ENCODE measurements at regions not wholly inside any gene's neighbourhood (a gene's known extent, or its start where the extent isn't known, plus 50 kb on each side); places are given as distances from the start of the nearest gene placed in this dataset.

- TF ChIP-seq CTCF (IDR thresholded peaks at IDR 0.05; ENCODE audit: low read length) (no peak), EZH2 (optimal IDR thresholded peaks at IDR 0.05; ENCODE audit: low read depth, low read length) (no peak)
Observed at GRCh38 chr11:110921742-110922521, 209.7 kb upstream of the ARHGAP20 start.

Measured in MM.1S (cell line).